HEK293 (cell line): ENCODE measurements at regions not wholly inside any gene's neighbourhood (a gene's known extent, or its start where the extent isn't known, plus 50 kb on each side); places are given as distances from the start of the nearest gene placed in this dataset.

ENCODE experiments used
- CTCF ChIP-seq: fragments of 450-650 bp; formaldehyde crosslinking; IDR thresholded peaks from 2 replicates; pipeline ENCODE4 v1.5.1; 2016; ENCODE audit warnings: missing biosample characterization, missing genetic modification characterization
- EGR2 ChIP-seq: fragments of 450-650 bp; formaldehyde crosslinking; IDR thresholded peaks from 2 replicates; pipeline ENCODE4 v1.5.1; 2016; ENCODE audit warnings: low read depth, missing biosample characterization, missing genetic modification characterization
- TCF7L2 ChIP-seq: IDR thresholded peaks from 2 replicates; pipeline ENCODE4 v1.6.1; 2011; ENCODE audit warnings: low read depth, mild to moderate bottlenecking, inconsistent platforms, low read length, moderate library complexity, borderline replicate concordance
- ZNF114 ChIP-seq: fragments of 450-650 bp; formaldehyde crosslinking; IDR thresholded peaks from 2 replicates; pipeline ENCODE4 v1.5.0; 2017; ENCODE audit warnings: missing biosample characterization, missing genetic modification characterization
- ZNF341 ChIP-seq: fragments of 450-650 bp; formaldehyde crosslinking; IDR thresholded peaks from 2 replicates; pipeline ENCODE4; 2016; ENCODE audit warnings: low read depth, missing biosample characterization, missing genetic modification characterization
- ZNF768 ChIP-seq: fragments of 450-650 bp; formaldehyde crosslinking; IDR thresholded peaks from 2 replicates; pipeline ENCODE4 v1.5.1; 2018; ENCODE audit warnings: missing biosample characterization, mild to moderate bottlenecking, missing genetic modification characterization
- TF ChIP-seq, protein P1 (sequence below): fragments of 450-650 bp; formaldehyde crosslinking; IDR thresholded peaks from 2 replicates; pipeline ENCODE4 v1.5.1; 2016; ENCODE audit warnings: missing biosample characterization, missing genetic modification characterization

- TF ChIP-seq CTCF (tag by site-specific recombination), result no peak
- no peak for TF ChIP-seq ZNF114 (tag by site-specific recombination)
- TF ChIP-seq ZNF768 (tag by site-specific recombination), result no peak
- TF ChIP-seq EGR2, result no peak
- TF ChIP-seq, protein P1, sequence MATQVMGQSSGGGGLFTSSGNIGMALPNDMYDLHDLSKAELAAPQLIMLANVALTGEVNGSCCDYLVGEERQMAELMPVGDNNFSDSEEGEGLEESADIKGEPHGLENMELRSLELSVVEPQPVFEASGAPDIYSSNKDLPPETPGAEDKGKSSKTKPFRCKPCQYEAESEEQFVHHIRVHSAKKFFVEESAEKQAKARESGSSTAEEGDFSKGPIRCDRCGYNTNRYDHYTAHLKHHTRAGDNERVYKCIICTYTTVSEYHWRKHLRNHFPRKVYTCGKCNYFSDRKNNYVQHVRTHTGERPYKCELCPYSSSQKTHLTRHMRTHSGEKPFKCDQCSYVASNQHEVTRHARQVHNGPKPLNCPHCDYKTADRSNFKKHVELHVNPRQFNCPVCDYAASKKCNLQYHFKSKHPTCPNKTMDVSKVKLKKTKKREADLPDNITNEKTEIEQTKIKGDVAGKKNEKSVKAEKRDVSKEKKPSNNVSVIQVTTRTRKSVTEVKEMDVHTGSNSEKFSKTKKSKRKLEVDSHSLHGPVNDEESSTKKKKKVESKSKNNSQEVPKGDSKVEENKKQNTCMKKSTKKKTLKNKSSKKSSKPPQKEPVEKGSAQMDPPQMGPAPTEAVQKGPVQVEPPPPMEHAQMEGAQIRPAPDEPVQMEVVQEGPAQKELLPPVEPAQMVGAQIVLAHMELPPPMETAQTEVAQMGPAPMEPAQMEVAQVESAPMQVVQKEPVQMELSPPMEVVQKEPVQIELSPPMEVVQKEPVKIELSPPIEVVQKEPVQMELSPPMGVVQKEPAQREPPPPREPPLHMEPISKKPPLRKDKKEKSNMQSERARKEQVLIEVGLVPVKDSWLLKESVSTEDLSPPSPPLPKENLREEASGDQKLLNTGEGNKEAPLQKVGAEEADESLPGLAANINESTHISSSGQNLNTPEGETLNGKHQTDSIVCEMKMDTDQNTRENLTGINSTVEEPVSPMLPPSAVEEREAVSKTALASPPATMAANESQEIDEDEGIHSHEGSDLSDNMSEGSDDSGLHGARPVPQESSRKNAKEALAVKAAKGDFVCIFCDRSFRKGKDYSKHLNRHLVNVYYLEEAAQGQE (tag by site-specific recombination), result no peak
- no peak for TF ChIP-seq TCF7L2
- no peak for TF ChIP-seq ZNF341 (tag by site-specific recombination)
Observed at GRCh38 chr9:99472240-99472915, 250.3 kb downstream of the SEC61B start.
